Upper lobe of left lung (tissue), 6 donors: ENCODE measurements at regions not wholly inside any gene's neighbourhood (a gene's known extent, or its start where the extent isn't known, plus 50 kb on each side); places are given as distances from the start of the nearest gene placed in this dataset.
A peak's percentile ranks its signal among the peaks of the same experiment; 100 is the strongest.

Source experiments
- ATAC-seq, 2 donors: fragments of 200-7000 bp; cut with Tn5 transposase; one replicate each; pipeline ENCODE4 v1.9.1; 2022; ENCODE audit warnings: mild to moderate bottlenecking in 2 of 2, moderate library complexity in 2 of 2; ENCODE audit not compliant: low FRiP score in 2 of 2
- DNase-seq, 2 donors: peaks; one replicate each; pipeline ENCODE4 v3.0.0-alpha.2; 2019 to 2020
- H3K27ac ChIP-seq, 4 donors: fragments of 200-600 bp; sonication (generic); one replicate each; pipeline ENCODE4 v1.5.1; 2016 to 2019
- H3K27me3 ChIP-seq, 4 donors: fragments of 200-600 bp; sonication (generic); one replicate each; pipeline ENCODE4 v1.5.1; 2017 to 2019
- H3K36me3 ChIP-seq, 4 donors: fragments of 200-600 bp; sonication (generic); one replicate each; pipeline ENCODE4 v1.5.1; 2016 to 2019
- H3K4me1 ChIP-seq, 4 donors: fragments of 200-600 bp; sonication (generic); one replicate each; pipeline ENCODE4 v1.5.1; 2018 to 2019
- H3K4me3 ChIP-seq, 4 donors: fragments of 200-600 bp; sonication (generic); one replicate each; pipeline ENCODE4 v1.5.1; 2017 to 2019; ENCODE audit warnings: mild to moderate bottlenecking in 2 of 4, moderate library complexity in 1 of 4
- H3K9me3 ChIP-seq, 4 donors: fragments of 200-600 bp; sonication (generic); one replicate each; pipeline ENCODE4 v1.5.1; 2018 to 2019
- EP300 ChIP-seq, 4 donors: sonication (generic); formaldehyde crosslinking; IDR thresholded peaks; one replicate each; pipeline ENCODE4 v1.5.1; 2017; ENCODE audit warnings: antibody characterized with exemption in 4 of 4, control low read depth in 2 of 4
- POLR2A ChIP-seq, 4 donors: fragments of 450-650 bp; IDR thresholded peaks; one replicate each; pipeline ENCODE4 v1.5.1; 2016 to 2017; ENCODE audit warnings: antibody characterized with exemption in 4 of 4, mild to moderate bottlenecking in 2 of 4
- POLR2AphosphoS5 ChIP-seq, 2 donors: sonication (generic); formaldehyde crosslinking; IDR thresholded peaks; one replicate each; pipeline ENCODE4 v1.5.1; 2017; ENCODE audit warnings: antibody characterized with exemption in 2 of 2
- WGBS, 2 donors: methylation state at CpG; one replicate each; pipeline ENCODE4 v1.1.5; 2017 to 2018; 5-methylcytosine and 5-hydroxymethylcytosine counted together
- TF ChIP-seq, protein P1 (sequence below), 6 experiments: fragments of 450-650 bp in 4 of 6; fragments of 200-600 bp in 2 of 6; sonication (generic) in 2 of 6; IDR thresholded peaks; one replicate each; pipeline ENCODE4 v1.5.1; 2016 to 2019; ENCODE audit warnings: antibody characterized with exemption in 6 of 6
- donor health status: DM: no; HTN: no; CAD: no; lungs with moderate emphysema.
- donor health status: DM: no; HTN: yes; CAD: no; lungs with severe emphysema.

DNA sequence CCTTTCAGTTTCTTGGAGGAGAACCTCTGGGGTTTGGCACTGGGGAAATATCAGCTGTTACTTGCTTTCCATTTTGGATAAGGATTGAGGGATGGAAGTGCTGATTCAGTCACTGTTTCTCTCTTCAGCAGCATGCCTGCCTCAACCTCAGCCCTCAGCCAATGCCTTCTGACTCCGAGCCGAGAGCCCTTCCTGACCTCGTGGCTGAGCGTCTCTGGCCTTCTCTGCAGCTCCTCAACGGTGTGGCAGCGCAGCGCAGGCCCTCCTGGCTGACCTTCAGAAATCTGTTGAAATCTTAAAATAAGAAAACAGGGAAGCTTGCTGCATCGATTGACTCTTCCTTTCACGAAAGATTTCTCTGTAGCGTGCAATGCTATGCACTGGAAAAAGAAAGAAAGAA is 434.3 kb upstream of the FAT1 start:
- Histone ChIP-seq H3K27me3 (no peaks in the 10 kb centered on the region), H3K4me3 (no peak overlapping the region), H3K27ac (no peak overlapping the region), H3K36me3 (no peaks in the 10 kb centered on the region), H3K9me3 (no peaks in the 10 kb centered on the region), H3K4me1 (no peaks in the 10 kb centered on the region)
- DNase-seq (peak in 1 of 2 donors; percentile 25), ATAC-seq (peak in 1 of 2 donors; percentile 43)
- 75 to 87% methylated on average over 10 of the region's 10 CpGs for WGBS, 2 donors
- TF ChIP-seq POLR2A (IDR thresholded peaks at IDR 0.05) (no peak), EP300 (IDR thresholded peaks at IDR 0.05) (no peak), POLR2AphosphoS5 (IDR thresholded peaks at IDR 0.05) (no peak)
- TF ChIP-seq, protein P1, sequence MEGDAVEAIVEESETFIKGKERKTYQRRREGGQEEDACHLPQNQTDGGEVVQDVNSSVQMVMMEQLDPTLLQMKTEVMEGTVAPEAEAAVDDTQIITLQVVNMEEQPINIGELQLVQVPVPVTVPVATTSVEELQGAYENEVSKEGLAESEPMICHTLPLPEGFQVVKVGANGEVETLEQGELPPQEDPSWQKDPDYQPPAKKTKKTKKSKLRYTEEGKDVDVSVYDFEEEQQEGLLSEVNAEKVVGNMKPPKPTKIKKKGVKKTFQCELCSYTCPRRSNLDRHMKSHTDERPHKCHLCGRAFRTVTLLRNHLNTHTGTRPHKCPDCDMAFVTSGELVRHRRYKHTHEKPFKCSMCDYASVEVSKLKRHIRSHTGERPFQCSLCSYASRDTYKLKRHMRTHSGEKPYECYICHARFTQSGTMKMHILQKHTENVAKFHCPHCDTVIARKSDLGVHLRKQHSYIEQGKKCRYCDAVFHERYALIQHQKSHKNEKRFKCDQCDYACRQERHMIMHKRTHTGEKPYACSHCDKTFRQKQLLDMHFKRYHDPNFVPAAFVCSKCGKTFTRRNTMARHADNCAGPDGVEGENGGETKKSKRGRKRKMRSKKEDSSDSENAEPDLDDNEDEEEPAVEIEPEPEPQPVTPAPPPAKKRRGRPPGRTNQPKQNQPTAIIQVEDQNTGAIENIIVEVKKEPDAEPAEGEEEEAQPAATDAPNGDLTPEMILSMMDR (IDR thresholded peaks at IDR 0.05): no peak

DNA sequence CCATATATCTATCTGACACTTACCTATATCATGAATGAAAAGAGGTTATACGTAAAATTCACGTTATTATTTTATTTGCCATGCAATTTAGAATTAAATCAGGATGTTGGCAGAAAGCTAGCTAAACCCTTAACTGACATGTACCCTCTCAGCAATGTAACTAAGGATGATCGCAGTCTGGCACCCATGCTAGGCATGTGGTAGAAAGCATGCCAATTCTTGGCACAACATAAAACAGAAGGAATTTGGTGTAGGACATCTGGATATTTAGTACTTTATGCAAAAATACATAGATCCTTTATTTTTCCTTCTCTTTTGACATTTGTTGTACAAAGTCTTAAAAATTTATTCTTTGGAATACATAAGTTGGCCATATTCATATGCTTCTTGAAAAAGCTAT is 436.8 kb upstream of the FAT1 start:
- TF ChIP-seq EP300 (IDR thresholded peaks at IDR 0.05) (no peak), POLR2AphosphoS5 (IDR thresholded peaks at IDR 0.05) (no peak), POLR2A (IDR thresholded peaks at IDR 0.05) (no peak)
- TF ChIP-seq, protein P1 (IDR thresholded peaks at IDR 0.05): no peak
- Histone ChIP-seq H3K36me3 (no peaks in the 10 kb centered on the region), H3K27ac (no peak overlapping the region), H3K4me1 (no peaks in the 10 kb centered on the region), H3K9me3 (no peaks in the 10 kb centered on the region), H3K27me3 (no peaks in the 10 kb centered on the region), H3K4me3 (no peak overlapping the region)
- no peak for ATAC-seq
- DNase-seq: no peak
- WGBS, 2 donors: 89 to 92% methylated on average over 3 of the region's 3 CpGs

DNA sequence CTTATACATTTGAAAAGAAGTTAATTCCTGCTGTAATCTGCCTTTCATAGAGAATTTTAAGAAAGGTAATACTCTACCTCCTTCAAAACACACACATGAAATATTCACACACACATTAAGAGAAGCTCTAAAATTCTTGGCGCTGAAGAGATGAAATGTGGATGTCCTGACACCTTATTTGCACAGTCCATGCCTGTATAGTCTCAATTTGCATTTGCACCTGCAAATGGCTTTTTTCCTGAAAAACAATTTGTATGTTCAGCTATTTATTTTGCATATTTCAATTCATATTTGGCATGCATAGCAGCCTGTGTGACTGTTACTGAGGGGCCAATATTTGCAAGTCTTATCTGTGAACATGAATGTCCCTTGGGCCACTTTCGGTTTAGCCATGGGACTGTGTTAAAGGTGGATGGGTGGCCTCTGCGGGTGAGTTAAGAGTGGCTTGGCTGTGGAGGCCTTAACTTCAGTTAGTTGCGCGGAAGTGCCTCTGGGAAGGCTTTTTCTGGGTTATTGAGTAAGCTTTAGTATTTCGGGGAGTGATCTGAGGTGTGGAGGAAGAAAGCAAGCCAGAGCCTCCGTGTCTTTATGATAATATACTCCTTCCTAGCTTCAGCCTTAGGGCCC is 443.3 kb upstream of the FAT1 start:
- H3K27ac ChIP-seq: no peak overlapping the region
- peak in 1 of 2 donors; percentile 43 for ATAC-seq
- no peak overlapping the region for H3K4me3 ChIP-seq
- DNase-seq: no peak
- H3K9me3 ChIP-seq: no peaks in the 10 kb centered on the region
- H3K27me3 ChIP-seq: no peaks in the 10 kb centered on the region
- H3K4me1 ChIP-seq: no peaks in the 10 kb centered on the region
- 79 to 88% methylated on average over 7 of the region's 7 CpGs for WGBS, 2 donors
- H3K36me3 ChIP-seq: no peaks in the 10 kb centered on the region
- TF ChIP-seq EP300 (IDR thresholded peaks at IDR 0.05) (no peak), POLR2A (IDR thresholded peaks at IDR 0.05) (no peak), POLR2AphosphoS5 (IDR thresholded peaks at IDR 0.05) (no peak)
- TF ChIP-seq, protein P1 (IDR thresholded peaks at IDR 0.05): no peak

DNA sequence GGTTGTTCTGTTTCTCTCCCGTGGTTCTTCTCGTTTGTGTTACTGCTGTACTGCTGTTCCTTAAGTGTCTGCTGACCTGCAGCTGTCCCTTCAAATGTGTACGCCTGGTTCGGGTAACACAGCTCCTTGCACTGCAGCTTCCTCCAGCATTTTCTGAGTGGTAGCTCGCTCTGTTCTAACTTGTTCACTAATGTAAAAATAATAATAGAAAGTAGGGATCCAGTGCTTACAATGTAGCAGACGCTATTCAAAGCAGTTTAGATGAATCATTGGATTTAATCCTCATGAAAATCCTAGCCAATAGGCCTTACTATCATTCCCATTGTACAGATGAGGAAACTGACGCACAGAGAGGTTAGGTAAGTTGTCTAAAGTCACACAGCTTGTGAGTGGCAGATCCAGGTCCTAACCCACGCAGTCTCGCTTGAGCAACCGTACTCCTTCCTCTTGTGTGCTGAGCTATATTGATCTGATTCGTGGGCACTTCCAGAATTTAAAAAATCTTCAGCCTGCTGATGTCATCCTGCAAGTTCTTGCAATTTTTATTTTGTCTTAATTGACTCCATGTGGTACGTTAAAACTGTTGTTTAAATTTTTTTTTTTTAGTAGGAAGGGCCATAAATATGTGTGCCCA is 448.2 kb upstream of the FAT1 start:
- DNase-seq: no peak
- Histone ChIP-seq H3K9me3 (no peaks in the 10 kb centered on the region), H3K27me3 (no peaks in the 10 kb centered on the region), H3K4me1 (no peaks in the 10 kb centered on the region), H3K27ac (no peak overlapping the region), H3K4me3 (no peak overlapping the region), H3K36me3 (no peaks in the 10 kb centered on the region)
- peak in 1 of 2 donors; percentile 5 for ATAC-seq
- 71 to 74% methylated on average over 12 of the region's 12 CpGs for WGBS, 2 donors
- no peak for TF ChIP-seq POLR2A (IDR thresholded peaks at IDR 0.05)
- TF ChIP-seq, protein P1 (IDR thresholded peaks at IDR 0.05): no peak
- TF ChIP-seq EP300 (IDR thresholded peaks at IDR 0.05): no peak
- no peak for TF ChIP-seq POLR2AphosphoS5 (IDR thresholded peaks at IDR 0.05)

DNA sequence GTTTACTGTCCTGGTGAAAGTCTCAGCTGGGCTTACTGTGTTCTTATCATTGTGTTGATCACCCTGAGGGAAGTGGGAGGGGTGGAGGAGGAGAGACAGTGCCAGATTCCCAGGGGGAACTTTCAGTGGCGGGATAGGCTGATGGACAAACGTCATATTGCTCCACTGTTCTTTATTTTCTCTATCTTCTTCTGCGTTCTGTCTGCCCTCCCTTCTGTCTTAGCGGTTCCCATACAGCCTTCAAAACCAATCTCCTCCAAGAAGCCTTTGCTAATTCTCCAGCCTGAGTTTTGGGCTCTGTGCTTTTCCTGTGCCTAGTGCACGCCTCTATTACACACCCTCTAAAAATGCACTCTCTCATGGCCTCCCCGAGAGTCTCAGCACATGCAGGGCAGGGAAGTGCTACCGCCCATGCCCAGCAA is 448.7 kb upstream of the FAT1 start:
- Histone ChIP-seq H3K4me3 (no peak overlapping the region), H3K27me3 (no peaks in the 10 kb centered on the region), H3K27ac (no peak overlapping the region), H3K4me1 (no peaks in the 10 kb centered on the region), H3K36me3 (no peaks in the 10 kb centered on the region), H3K9me3 (no peaks in the 10 kb centered on the region)
- no peak for DNase-seq
- 49 to 70% methylated on average over 7 of the region's 7 CpGs for WGBS, 2 donors
- TF ChIP-seq EP300 (IDR thresholded peaks at IDR 0.05) (no peak), POLR2AphosphoS5 (IDR thresholded peaks at IDR 0.05) (no peak), POLR2A (IDR thresholded peaks at IDR 0.05) (no peak)
- TF ChIP-seq, protein P1 (IDR thresholded peaks at IDR 0.05): no peak
- ATAC-seq: peak in 1 of 2 donors; percentile 58
